AG04450 (cell line): ENCODE measurements at regions not wholly inside any gene's neighbourhood (a gene's known extent, or its start where the extent isn't known, plus 50 kb on each side); places are given as distances from the start of the nearest gene placed in this dataset.

Source experiments
- CTCF ChIA-PET: fragments of 300-600, 350-600 bp; formaldehyde crosslinking; extraction: SDS; loops from one replicate; lab custom pipeline; 2022; ENCODE audit warnings: antibody characterized with exemption, inconsistent platforms; lab: Charles Lee
- POLR2A ChIA-PET: fragments of 350-600 bp; formaldehyde crosslinking; extraction: SDS; loops from one replicate; lab custom pipeline; 2021; ENCODE audit warnings: antibody characterized with exemption, inconsistent platforms; lab: Yijun Ruan, JAX
- DNase-seq: peaks from one replicate; pipeline ENCODE4 v3.0.0-alpha.2; 2011; ENCODE audit warnings: low read depth, low spot score
- H3K27ac ChIP-seq: one replicate; pipeline ENCODE4 v1.5.1; 2012; ENCODE audit warnings: low read depth, low read length, control low read depth
- H3K27me3 ChIP-seq: one replicate; pipeline ENCODE4 v1.6.0; 2012; ENCODE audit warnings: low read length; ENCODE audit not compliant: control insufficient read depth, insufficient read depth
- H3K4me3 ChIP-seq: 2 replicates; pipeline ENCODE4 v1.5.1; 2011; ENCODE audit warnings: mild to moderate bottlenecking, low read depth, low read length, control low read depth
- H3K9me3 ChIP-seq: 2 replicates; pipeline ENCODE4 v1.5.1; 2012; ENCODE audit warnings: low read length; ENCODE audit not compliant: control insufficient read depth, insufficient read depth
- CTCF ChIP-seq: IDR thresholded peaks from 2 replicates; pipeline ENCODE4 v1.5.1; 2011; ENCODE audit warnings: low read depth, low read length, control low read depth, inconsistent platforms

GRCh38 chr1:82044536-82044935 lies 243.8 kb downstream of the ADGRL2 start:
- no peaks in the 10 kb centered on the region for H3K27me3 ChIP-seq
- no peak overlapping the region for H3K4me3 ChIP-seq
- no peak for DNase-seq
- CTCF ChIA-PET = no interaction called here
- no peak for TF ChIP-seq CTCF
- POLR2A ChIA-PET = no interaction called here
- no peaks in the 10 kb centered on the region for H3K9me3 ChIP-seq
- H3K27ac ChIP-seq = no peak overlapping the region

- ChIA-PET CTCF (no interaction called here), POLR2A (no interaction called here)
- Histone ChIP-seq H3K27me3 (no peaks in the 10 kb centered on the region), H3K4me3 (no peak overlapping the region), H3K27ac (no peak overlapping the region), H3K9me3 (no peaks in the 10 kb centered on the region)
- no peak for TF ChIP-seq CTCF
- DNase-seq = no peak
These were observed 243.4 kb downstream of the ADGRL2 start for GRCh38 chr1:82044111-82044510.

- Histone ChIP-seq H3K27ac (no peak overlapping the region), H3K9me3 (no peaks in the 10 kb centered on the region), H3K27me3 (no peaks in the 10 kb centered on the region), H3K4me3 (no peak overlapping the region)
- CTCF ChIA-PET = no interaction called here
- TF ChIP-seq CTCF = no peak
- POLR2A ChIA-PET = no interaction called here
- DNase-seq = no peak
These were observed 241.7 kb downstream of the ADGRL2 start for GRCh38 chr1:82042306-82043060.
